WERI-Rb-1 (cell line): ENCODE measurements at regions not wholly inside any gene's neighbourhood (a gene's known extent, or its start where the extent isn't known, plus 50 kb on each side); places are given as distances from the start of the nearest gene placed in this dataset.

Source experiments
- DNase-seq: peaks from one replicate; pipeline ENCODE4 v3.0.0-alpha.2; 2020
- H3K27ac ChIP-seq: fragments of 250-450 bp; sonication (Bioruptor Pico); 2 replicates; pipeline ENCODE4 v1.5.1; 2020; ENCODE audit warnings: mild to moderate bottlenecking, moderate library complexity
- H3K27me3 ChIP-seq: fragments of 250-450 bp; sonication (Bioruptor Pico); 2 replicates; pipeline ENCODE4 v1.5.1; 2021; ENCODE audit warnings: mild to moderate bottlenecking, low read depth, moderate library complexity; ENCODE audit not compliant: insufficient read depth, severe bottlenecking
- H3K36me3 ChIP-seq: fragments of 250-450 bp; sonication (Bioruptor Pico); 2 replicates; pipeline ENCODE4 v1.5.1; 2020; ENCODE audit warnings: mild to moderate bottlenecking, moderate library complexity
- H3K4me3 ChIP-seq: 2 replicates; pipeline ENCODE4 v1.5.1; 2011; ENCODE audit warnings: low read depth, mild to moderate bottlenecking, control low read depth, low read length
- H3K9me3 ChIP-seq: fragments of 250-450 bp; sonication (Bioruptor Pico); 2 replicates; pipeline ENCODE4 v1.5.1; 2021; ENCODE audit warnings: mild to moderate bottlenecking, moderate library complexity; ENCODE audit not compliant: severe bottlenecking
- CTCF ChIP-seq: IDR thresholded peaks from 2 replicates; pipeline ENCODE4 v1.5.1; 2011; ENCODE audit warnings: low read depth, mild to moderate bottlenecking, control low read depth, inconsistent platforms, low read length

GRCh38 chr20:16647875-16648597, 74.8 kb upstream of the KIF16B start:
- no peaks in the 10 kb centered on the region for H3K36me3 ChIP-seq
- no peak for DNase-seq
- H3K4me3 ChIP-seq, result no peak overlapping the region
- H3K9me3 ChIP-seq, result no peaks in the 10 kb centered on the region
- no peak for TF ChIP-seq CTCF
- H3K27me3 ChIP-seq, result no peaks in the 10 kb centered on the region
- no peak overlapping the region for H3K27ac ChIP-seq

DNA sequence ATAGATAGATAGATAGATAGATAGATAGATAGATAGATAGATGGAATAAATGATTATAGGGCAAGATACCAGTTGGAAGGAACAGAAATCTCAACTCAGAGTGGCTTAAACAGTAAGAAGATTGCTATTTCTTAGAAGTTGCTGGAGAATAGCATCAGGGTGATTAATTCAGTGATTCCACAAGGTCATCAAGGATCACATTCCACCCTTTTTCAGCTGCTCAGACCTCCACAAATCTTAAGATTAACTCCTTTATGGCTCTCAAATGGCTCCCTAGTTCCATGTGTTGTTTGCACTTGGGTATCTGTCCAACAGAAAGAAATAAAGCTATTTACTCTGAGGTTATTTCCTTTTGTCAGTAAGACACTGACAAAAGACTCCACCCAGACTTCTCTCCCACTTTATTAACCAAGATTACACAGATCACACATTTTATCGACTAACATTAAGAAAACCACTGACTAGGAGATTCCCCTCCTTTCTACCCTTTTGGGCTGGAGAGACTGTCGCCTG, 68.3 kb upstream of the KIF16B start:
- no peak for DNase-seq
- Histone ChIP-seq H3K27me3 (no peaks in the 10 kb centered on the region), H3K36me3 (no peaks in the 10 kb centered on the region), H3K9me3 (no peaks in the 10 kb centered on the region), H3K4me3 (no peak overlapping the region), H3K27ac (peak overlapping the region; percentile 44; the same call in 1 of the 2 replicates)
- TF ChIP-seq CTCF, result no peak

DNA sequence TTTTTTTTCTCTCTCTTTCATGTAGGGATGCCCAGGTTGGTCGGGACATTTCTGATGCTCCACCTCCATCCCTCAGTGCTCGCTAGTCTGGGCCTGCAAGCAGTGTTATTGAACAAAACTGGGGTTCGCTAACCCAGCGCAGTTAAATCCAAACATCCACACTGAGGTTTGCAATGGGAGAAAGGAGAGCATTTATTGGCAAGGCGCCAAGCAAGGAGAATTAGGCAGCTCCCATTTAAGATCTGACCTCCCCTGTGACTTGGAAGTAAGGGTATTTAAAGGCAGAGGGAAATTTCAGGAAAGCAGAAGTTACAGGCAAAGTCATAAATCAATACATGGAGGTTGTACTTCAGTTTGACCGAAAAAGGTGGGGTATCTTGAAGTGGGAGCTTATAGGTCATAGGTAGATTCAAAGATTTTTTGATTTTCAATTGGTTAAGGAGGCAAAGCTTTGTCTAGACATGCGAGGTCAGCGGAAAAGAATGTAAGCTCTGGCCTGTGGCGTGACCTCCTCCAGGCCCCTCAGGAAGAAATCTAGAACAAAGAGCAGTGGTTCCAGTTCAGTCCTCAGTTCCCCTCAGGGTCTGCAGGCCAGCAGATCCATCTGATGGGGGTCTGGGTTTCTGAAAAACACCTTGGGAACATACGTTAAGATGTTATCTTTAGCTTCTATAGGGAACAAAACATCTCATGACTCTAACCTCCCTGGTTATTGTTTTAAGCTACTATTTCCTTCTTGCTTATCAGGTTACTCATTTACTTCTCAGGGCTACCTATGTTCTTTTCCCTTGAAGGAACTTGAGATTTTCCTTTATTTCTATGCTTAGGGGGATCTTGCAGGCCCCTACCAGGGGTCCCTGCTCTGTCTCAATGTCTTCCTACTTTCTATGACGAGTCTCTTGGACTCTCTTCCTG, 66.0 kb upstream of the KIF16B start:
- TF ChIP-seq CTCF, result no peak
- no peak overlapping the region for H3K4me3 ChIP-seq
- DNase-seq, result no peak
- no peaks in the 10 kb centered on the region for H3K27me3 ChIP-seq
- H3K9me3 ChIP-seq, result no peaks in the 10 kb centered on the region
- no peaks in the 10 kb centered on the region for H3K36me3 ChIP-seq
- no peak overlapping the region for H3K27ac ChIP-seq

GRCh38 chr20:16637797-16638196, 64.5 kb upstream of the KIF16B start:
- no peak for DNase-seq
- H3K36me3 ChIP-seq, result no peaks in the 10 kb centered on the region
- no peak overlapping the region for H3K4me3 ChIP-seq
- H3K9me3 ChIP-seq, result no peaks in the 10 kb centered on the region
- no peak overlapping the region for H3K27ac ChIP-seq
- H3K27me3 ChIP-seq, result no peaks in the 10 kb centered on the region
- TF ChIP-seq CTCF, result no peak

DNA sequence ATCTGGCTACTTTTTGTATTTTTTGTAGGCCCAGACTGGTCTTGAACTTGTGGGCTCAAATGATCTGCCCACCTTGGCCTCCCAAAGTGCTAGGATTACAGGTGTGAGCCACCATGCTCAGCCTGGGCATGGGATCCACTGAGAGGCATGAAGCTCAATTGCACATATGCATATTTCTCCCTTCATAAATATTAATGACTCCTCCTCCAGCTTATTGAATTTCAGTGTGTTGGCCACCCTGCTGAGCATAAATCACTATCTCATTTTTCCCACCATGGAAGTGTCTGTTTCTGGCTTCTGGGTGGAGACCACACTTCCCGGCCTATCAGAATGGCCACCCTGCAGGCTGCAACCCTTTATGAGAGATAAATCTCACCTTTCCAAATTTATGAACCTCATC, 53.6 kb upstream of the KIF16B start:
- no peaks in the 10 kb centered on the region for H3K27me3 ChIP-seq
- H3K9me3 ChIP-seq, result no peaks in the 10 kb centered on the region
- H3K27ac ChIP-seq, result no peak overlapping the region
- no peak overlapping the region for H3K4me3 ChIP-seq
- no peak for TF ChIP-seq CTCF
- no peak for DNase-seq
- H3K36me3 ChIP-seq, result no peaks in the 10 kb centered on the region
